CD4-positive, CD25-positive, alpha-beta regulatory T cell (primary cell): ENCODE measurements at regions not wholly inside any gene's neighbourhood (a gene's known extent, or its start where the extent isn't known, plus 50 kb on each side); places are given as distances from the start of the nearest gene placed in this dataset.

Experiments
- ATAC-seq, 2 donors: fragments of 150-1000 bp; cut with Tn5 transposase; one replicate each; pipeline ENCODE4 v1.10.0; 2021; ENCODE audit warnings: low read depth in 2 of 2, moderate number of reproducible peaks in 2 of 2, moderate library complexity in 1 of 2
- DNase-seq, 3 donors: peaks; one replicate each; pipeline versions ENCODE4 v3.0.0 to v3.0.0-alpha.2; 2012 to 2022; ENCODE audit warnings: mixed read lengths in 1 of 3
- H3K27ac ChIP-seq: one replicate; pipeline ENCODE4 v1.7.0; 2013; ENCODE audit warnings: mild to moderate bottlenecking, low read length; ENCODE audit not compliant: insufficient read depth, poor library complexity, severe bottlenecking
- H3K27me3 ChIP-seq: one replicate; pipeline ENCODE4 v1.7.0; 2013; ENCODE audit warnings: low read length; ENCODE audit not compliant: control insufficient read depth, insufficient read depth
- H3K36me3 ChIP-seq: one replicate; pipeline ENCODE4 v1.7.0; 2013; ENCODE audit warnings: mild to moderate bottlenecking, low read length, moderate library complexity; ENCODE audit not compliant: control insufficient read depth, insufficient read depth
- H3K4me1 ChIP-seq: 2 replicates; pipeline ENCODE4 v1.7.0; 2013; ENCODE audit warnings: mild to moderate bottlenecking, low read length; ENCODE audit not compliant: insufficient read depth, control insufficient read depth, poor library complexity, severe bottlenecking
- H3K4me3 ChIP-seq: one replicate; pipeline ENCODE4 v1.7.0; 2013; ENCODE audit warnings: low read depth, mild to moderate bottlenecking, low read length, moderate library complexity
- H3K9me3 ChIP-seq, 2 experiments: 1 replicate in 1 of 2; 2 replicates in 1 of 2; pipeline ENCODE4 v1.7.0; 2013; ENCODE audit warnings: low read length in 2 of 2, mild to moderate bottlenecking in 1 of 2, moderate library complexity in 1 of 2; ENCODE audit not compliant: control insufficient read depth in 2 of 2
- H3K27ac Mint-ChIP-seq, 3 donors: one replicate each; pipeline ENCODE4 v1.8.0; 2020 to 2022; ENCODE audit warnings: mild to moderate bottlenecking in 3 of 3, mixed read lengths in 3 of 3, moderate library complexity in 2 of 3
- H3K27me3 Mint-ChIP-seq: one replicate; pipeline ENCODE4 v1.8.0; 2022; ENCODE audit warnings: mild to moderate bottlenecking, mixed read lengths
- H3K36me3 Mint-ChIP-seq: one replicate; pipeline ENCODE4 v1.8.0; 2020; ENCODE audit warnings: mixed read lengths
- H3K4me1 Mint-ChIP-seq, 4 donors: one replicate each; pipeline ENCODE4 v1.8.0; 2020 to 2022; ENCODE audit warnings: mixed read lengths in 4 of 4, mild to moderate bottlenecking in 1 of 4
- H3K4me3 Mint-ChIP-seq, 4 donors: one replicate each; pipeline ENCODE4 v1.8.0; 2020 to 2022; ENCODE audit warnings: mild to moderate bottlenecking in 4 of 4, mixed read lengths in 4 of 4, moderate library complexity in 3 of 4
- H3K9me3 Mint-ChIP-seq, 7 donors: one replicate each; pipeline ENCODE4 v1.8.0; 2020 to 2022; ENCODE audit warnings: mixed read lengths in 7 of 7, mild to moderate bottlenecking in 3 of 7, moderate library complexity in 2 of 7

GRCh38 chr9:71587576-71588362 is 180.5 kb downstream of the CEMIP2 start:
- no peaks in the 10 kb centered on the region for H3K36me3 ChIP-seq
- peaks cover 8% of the 10 kb centered on the region for H3K27me3 ChIP-seq
- no peaks in the 10 kb centered on the region for H3K4me1 ChIP-seq
- no peaks in the 10 kb centered on the region for H3K36me3 Mint-ChIP-seq
- H3K27me3 Mint-ChIP-seq = peaks cover 19% of the 10 kb centered on the region
- no peak overlapping the region for H3K27ac ChIP-seq
- H3K4me3 ChIP-seq = no peak overlapping the region
- peaks cover 0 to 2% (median 0%) of the 10 kb centered on the region in 7 donors for H3K9me3 Mint-ChIP-seq
- ATAC-seq = no peak
- H3K27ac Mint-ChIP-seq = no peak overlapping the region
- no peaks in the 10 kb centered on the region for H3K4me1 Mint-ChIP-seq
- no peaks in the 10 kb centered on the region for H3K9me3 ChIP-seq
- no peak overlapping the region for H3K4me3 Mint-ChIP-seq
- no peak for DNase-seq

DNA sequence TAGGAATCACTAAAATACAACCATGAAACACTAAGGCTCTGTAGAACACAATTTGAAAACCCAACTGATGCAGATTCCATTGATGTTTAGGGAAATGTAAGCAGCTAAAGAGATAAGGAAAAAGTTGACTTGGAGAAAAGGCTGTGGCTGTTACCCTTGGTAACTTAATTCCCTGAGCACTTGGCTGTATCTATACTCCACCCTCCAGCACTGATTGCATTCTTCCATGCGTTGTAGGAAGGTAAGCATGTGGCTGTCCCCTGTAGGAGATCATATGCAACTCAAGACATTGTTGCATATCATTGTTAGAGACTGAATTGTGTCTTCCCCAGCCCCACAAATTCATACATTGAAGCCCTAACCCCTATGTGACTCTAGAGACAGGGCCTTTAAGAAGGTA is 184.5 kb downstream of the CEMIP2 start:
- Histone ChIP-seq H3K27ac (no peak overlapping the region), H3K4me3 (no peak overlapping the region), H3K9me3 (no peaks in the 10 kb centered on the region), H3K27me3 (peaks cover 6% of the 10 kb centered on the region), H3K4me1 (no peaks in the 10 kb centered on the region), H3K36me3 (no peaks in the 10 kb centered on the region)
- ATAC-seq = no peak
- no peak for DNase-seq
- Mint-ChIP-seq H3K27me3 (peaks cover 14% of the 10 kb centered on the region), H3K4me1 (no peaks in the 10 kb centered on the region), H3K9me3 (peaks cover 0 to 2% (median 0%) of the 10 kb centered on the region in 7 donors), H3K27ac (no peak overlapping the region), H3K4me3 (no peak overlapping the region), H3K36me3 (no peaks in the 10 kb centered on the region)

DNA sequence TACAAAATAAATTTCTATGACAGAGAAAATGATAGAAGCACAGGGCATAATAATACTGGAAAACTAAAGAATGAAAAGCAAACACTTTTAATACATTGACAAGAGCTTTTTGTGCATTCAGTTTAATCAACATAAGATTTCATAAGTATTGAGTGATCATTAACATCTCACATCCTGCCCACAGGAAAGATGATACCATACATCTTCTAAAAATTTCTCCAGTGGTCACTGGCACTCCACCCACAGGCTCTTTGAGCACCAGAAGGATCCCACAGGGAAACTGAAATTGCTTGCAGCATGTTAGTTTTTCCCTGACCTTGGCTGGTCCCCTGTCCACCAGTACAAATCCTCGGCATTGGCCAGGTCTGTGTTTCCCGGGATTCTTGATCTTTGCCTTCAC is 186.0 kb downstream of the CEMIP2 start:
- no peaks in the 10 kb centered on the region for H3K36me3 Mint-ChIP-seq
- H3K4me1 Mint-ChIP-seq = no peaks in the 10 kb centered on the region
- DNase-seq (no peak), ATAC-seq (no peak)
- Histone ChIP-seq H3K27ac (no peak overlapping the region), H3K4me3 (no peak overlapping the region), H3K27me3 (peaks cover 6% of the 10 kb centered on the region), H3K4me1 (no peaks in the 10 kb centered on the region), H3K36me3 (no peaks in the 10 kb centered on the region), H3K9me3 (no peaks in the 10 kb centered on the region)
- H3K9me3 Mint-ChIP-seq = peaks cover 0 to 2% (median 0%) of the 10 kb centered on the region in 7 donors
- H3K27ac Mint-ChIP-seq = no peak overlapping the region
- H3K27me3 Mint-ChIP-seq = peaks cover 14% of the 10 kb centered on the region
- H3K4me3 Mint-ChIP-seq = no peak overlapping the region

DNA sequence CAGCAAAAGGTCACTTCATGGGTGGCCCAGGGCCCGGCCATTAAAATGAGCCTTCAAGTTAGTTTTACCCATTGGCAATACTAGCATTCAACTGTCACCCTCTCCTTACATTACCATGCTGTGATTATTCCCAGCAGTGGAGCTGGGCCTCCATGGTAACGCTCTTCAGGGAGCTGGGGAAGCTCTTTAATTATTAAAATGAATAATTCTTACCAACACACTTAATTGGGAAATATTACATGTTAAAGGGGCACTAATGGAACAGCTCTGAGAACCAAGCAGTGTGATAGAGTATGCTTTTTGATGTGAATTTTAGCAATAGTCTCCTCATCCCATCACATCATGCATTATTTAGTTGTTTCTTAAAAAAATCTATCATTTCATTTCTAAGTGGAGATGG is 187.2 kb downstream of the CEMIP2 start:
- Mint-ChIP-seq H3K9me3 (peaks cover 0 to 2% (median 0%) of the 10 kb centered on the region in 7 donors), H3K36me3 (no peaks in the 10 kb centered on the region), H3K27ac (no peak overlapping the region), H3K4me1 (no peaks in the 10 kb centered on the region), H3K4me3 (no peak overlapping the region), H3K27me3 (peaks cover 14% of the 10 kb centered on the region)
- Histone ChIP-seq H3K36me3 (no peaks in the 10 kb centered on the region), H3K27me3 (peaks cover 10% of the 10 kb centered on the region), H3K4me1 (no peaks in the 10 kb centered on the region), H3K9me3 (no peaks in the 10 kb centered on the region), H3K27ac (no peak overlapping the region), H3K4me3 (no peak overlapping the region)
- no peak for ATAC-seq
- no peak for DNase-seq

DNA sequence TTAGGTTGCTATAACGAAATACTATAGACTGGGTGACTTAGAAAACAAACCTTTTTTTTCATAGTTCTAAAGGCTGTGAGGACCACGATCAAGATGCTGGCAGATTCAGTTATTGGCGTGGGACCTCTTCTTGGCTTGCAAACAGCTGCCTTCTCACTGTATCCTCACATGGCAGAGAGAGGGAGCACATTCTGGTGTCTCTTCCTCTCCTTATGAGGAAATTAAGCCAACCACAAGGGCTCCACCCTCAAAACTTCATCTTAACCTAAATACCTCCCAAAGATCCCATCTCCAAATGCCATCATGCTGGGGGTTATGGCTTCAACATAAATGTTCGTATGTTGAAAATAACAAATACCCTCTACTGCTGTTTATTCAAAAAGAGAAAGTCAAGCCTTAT is 197.1 kb downstream of the CEMIP2 start:
- no peak for ATAC-seq
- Histone ChIP-seq H3K4me1 (no peaks in the 10 kb centered on the region), H3K27me3 (peaks cover 8% of the 10 kb centered on the region), H3K27ac (no peak overlapping the region), H3K9me3 (no peaks in the 10 kb centered on the region), H3K36me3 (no peaks in the 10 kb centered on the region), H3K4me3 (no peak overlapping the region)
- no peaks in the 10 kb centered on the region for H3K4me1 Mint-ChIP-seq
- H3K9me3 Mint-ChIP-seq = no peaks in the 10 kb centered on the region
- H3K27me3 Mint-ChIP-seq = peaks cover 14% of the 10 kb centered on the region
- no peak overlapping the region for H3K27ac Mint-ChIP-seq
- DNase-seq = no peak
- H3K36me3 Mint-ChIP-seq = no peaks in the 10 kb centered on the region
- no peak overlapping the region for H3K4me3 Mint-ChIP-seq

DNA sequence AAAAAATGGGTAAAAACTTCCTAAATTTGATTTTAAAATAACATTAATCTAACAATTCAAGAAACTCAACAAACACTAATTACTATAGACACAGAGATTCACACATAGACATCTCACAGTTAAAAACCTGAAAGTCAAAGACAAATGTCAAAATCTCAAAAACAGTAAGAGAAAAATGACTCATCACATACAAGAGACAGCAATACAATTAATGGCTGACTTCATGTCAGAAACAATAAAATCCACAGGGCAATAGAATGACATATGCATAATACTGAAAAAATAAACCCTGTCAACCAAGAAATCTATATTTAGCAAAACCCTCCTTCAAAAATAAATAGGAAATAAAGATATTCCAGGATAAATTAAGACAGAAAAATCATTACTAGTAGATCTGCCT is 200.4 kb downstream of the CEMIP2 start:
- ATAC-seq = no peak

DNA sequence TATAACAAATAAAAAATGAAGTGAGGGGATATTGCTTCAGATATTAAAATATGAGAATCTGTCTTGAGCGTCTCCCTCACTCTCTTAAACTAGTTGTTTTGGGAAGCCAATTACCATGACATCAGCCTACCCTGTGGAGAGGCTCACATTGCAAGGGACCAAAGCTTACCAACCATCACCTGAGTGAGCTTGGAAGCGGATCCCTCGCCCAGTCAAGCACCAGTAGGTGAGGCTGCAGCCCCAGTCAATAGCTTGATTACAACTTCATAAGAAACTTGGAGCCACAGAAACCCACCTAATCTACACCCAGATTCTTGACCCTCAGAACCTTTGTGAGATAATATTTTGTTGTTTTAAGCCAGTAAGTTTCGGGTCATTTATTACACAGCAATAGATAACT is 206.2 kb downstream of the CEMIP2 start:
- no peaks in the 10 kb centered on the region for H3K9me3 Mint-ChIP-seq
- no peaks in the 10 kb centered on the region for H3K36me3 ChIP-seq
- H3K36me3 Mint-ChIP-seq = no peaks in the 10 kb centered on the region
- DNase-seq (no peak), ATAC-seq (no peak)
- no peak overlapping the region for H3K27ac Mint-ChIP-seq
- no peaks in the 10 kb centered on the region for H3K4me1 ChIP-seq
- no peak overlapping the region for H3K4me3 Mint-ChIP-seq
- peaks cover 34% of the 10 kb centered on the region for H3K27me3 Mint-ChIP-seq
- no peak overlapping the region for H3K27ac ChIP-seq
- no peaks in the 10 kb centered on the region for H3K9me3 ChIP-seq
- H3K4me1 Mint-ChIP-seq = no peaks in the 10 kb centered on the region
- H3K27me3 ChIP-seq = peaks cover 20% of the 10 kb centered on the region
- no peak overlapping the region for H3K4me3 ChIP-seq

More for the DNA sequence above, 200.4 kb downstream of the CEMIP2 start:
- Mint-ChIP-seq H3K27me3 (peaks cover 24% of the 10 kb centered on the region), H3K4me1 (no peaks in the 10 kb centered on the region), H3K27ac (no peak overlapping the region), H3K36me3 (no peaks in the 10 kb centered on the region), H3K9me3 (no peaks in the 10 kb centered on the region), H3K4me3 (no peak overlapping the region)
- Histone ChIP-seq H3K27me3 (peaks cover 11% of the 10 kb centered on the region), H3K4me1 (no peaks in the 10 kb centered on the region), H3K4me3 (no peak overlapping the region), H3K27ac (no peak overlapping the region), H3K36me3 (no peaks in the 10 kb centered on the region), H3K9me3 (no peaks in the 10 kb centered on the region)
- DNase-seq = no peak

- Mint-ChIP-seq H3K27me3 (peaks cover 23% of the 10 kb centered on the region), H3K27ac (no peak overlapping the region), H3K4me3 (no peak overlapping the region), H3K36me3 (no peaks in the 10 kb centered on the region), H3K9me3 (no peaks in the 10 kb centered on the region), H3K4me1 (no peaks in the 10 kb centered on the region)
- H3K9me3 ChIP-seq = no peaks in the 10 kb centered on the region
- H3K36me3 ChIP-seq = no peaks in the 10 kb centered on the region
- H3K27ac ChIP-seq = no peak overlapping the region
- no peak for DNase-seq
- H3K4me3 ChIP-seq = no peak overlapping the region
- H3K27me3 ChIP-seq = peaks cover 11% of the 10 kb centered on the region
- ATAC-seq = no peak
- H3K4me1 ChIP-seq = no peaks in the 10 kb centered on the region
These were observed 211.0 kb downstream of the CEMIP2 start for GRCh38 chr9:71557310-71557709.
